T47D (cell line): ENCODE measurements at regions not wholly inside any gene's neighbourhood (a gene's known extent, or its start where the extent isn't known, plus 50 kb on each side); places are given as distances from the start of the nearest gene placed in this dataset.

Experiments
- DNase-seq, 2 experiments: peaks; one replicate each; pipeline versions ENCODE4 v3.0.0 to v3.0.0-alpha.2; 2011 to 2012; ENCODE audit warnings: low read depth in 1 of 2, low spot score in 1 of 2
- JUND ChIP-seq: IDR thresholded peaks from 2 replicates; pipeline ENCODE4 v1.6.1; 2012; ENCODE audit warnings: low read depth
- in situ Hi-C: cut with HindIII; loops from 2 replicates; pipeline ENCODE4 v1.10.0; 2016; ENCODE audit warnings: low sequenced_read_pairs, low pct_unique_long_range_greater_than_20kb

DNA sequence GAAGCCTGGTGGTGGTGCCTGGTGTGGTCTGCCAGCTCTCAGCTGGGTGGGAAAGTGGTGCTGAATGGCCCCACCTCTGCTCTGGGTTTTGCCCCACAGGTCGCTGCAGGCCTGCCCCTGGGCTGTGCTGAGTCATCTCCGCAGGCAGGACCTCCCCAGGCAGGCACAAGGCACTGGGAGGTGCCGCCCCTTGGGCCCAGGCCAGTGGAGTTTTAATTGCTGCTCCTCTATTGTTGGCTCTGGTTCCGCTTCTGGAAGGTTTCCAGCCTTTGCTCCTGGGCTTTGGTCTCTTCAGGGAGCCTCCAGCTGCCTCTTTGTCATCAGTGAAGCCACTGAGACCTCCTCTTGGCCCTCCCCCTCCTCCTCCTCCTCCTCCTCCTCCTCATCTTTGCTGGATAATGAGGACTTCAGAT, 180.3 kb upstream of the GRB10 start:
- in situ Hi-C loops = no loop called here
- DNase-seq = peak; percentile 16 to 56
- no peak for TF ChIP-seq JUND

DNA sequence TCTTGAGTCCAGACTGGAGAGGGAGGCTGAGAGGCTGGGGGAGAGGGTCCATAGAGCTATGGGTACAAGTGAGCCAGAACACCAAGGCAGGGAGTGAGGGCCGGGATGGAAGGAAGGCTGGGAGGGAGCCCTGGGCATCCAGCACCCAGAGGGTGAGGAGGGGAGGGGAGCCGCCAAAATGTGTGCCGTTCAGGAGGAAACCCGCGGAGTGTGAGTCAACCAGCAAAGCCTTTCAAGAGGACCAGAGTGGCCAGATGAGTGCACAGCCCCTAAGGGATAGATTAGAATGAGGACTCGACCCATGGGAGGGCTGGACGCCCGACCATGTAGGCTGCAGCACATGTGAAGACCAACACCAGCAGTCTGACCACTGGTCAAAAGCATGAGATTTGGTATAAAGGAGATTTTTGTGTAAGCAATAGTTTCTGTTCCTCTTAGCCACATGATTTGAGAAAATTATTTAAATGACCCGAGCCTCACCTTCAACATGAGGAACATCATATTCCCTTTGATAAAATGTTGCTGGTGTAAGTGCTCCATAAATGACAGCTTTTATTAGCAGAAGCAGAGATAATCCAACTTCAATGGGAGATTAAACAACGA, 179.7 kb upstream of the GRB10 start:
- no peak for TF ChIP-seq JUND
- in situ Hi-C loops = no loop called here
- DNase-seq = no peak

GRCh38 chr7:50960621-50961310, 178.1 kb upstream of the GRB10 start:
- no peak for TF ChIP-seq JUND
- in situ Hi-C loops = no loop called here
- no peak for DNase-seq

- TF ChIP-seq JUND = no peak
- no peak for DNase-seq
- in situ Hi-C loops = no loop called here
Observed at GRCh38 chr7:50959991-50960390, 177.3 kb upstream of the GRB10 start.

GRCh38 chr7:50959560-50959959, 176.9 kb upstream of the GRB10 start:
- no peak for DNase-seq
- no peak for TF ChIP-seq JUND
- in situ Hi-C loops = no loop called here

DNA sequence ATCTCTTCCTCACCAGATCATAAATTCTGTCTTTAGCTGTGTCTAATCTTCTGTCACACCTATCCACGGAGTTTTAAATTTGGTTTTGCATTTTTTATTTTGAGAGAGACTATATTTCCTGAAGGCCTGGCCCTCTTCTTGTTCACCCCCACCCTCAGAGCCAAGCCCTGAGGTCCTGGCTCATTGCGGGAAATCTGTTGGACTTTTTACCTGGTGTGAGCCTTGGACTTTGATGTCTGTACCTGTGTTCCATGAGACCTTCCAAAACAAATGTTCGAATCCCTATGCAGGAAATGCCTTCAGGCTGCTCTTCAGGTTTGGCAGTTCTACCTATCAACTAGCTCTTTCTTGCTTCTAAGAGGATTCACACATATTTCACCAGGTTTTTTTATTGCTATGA, 175.2 kb upstream of the GRB10 start:
- in situ Hi-C loops = no loop called here
- DNase-seq = no peak
- TF ChIP-seq JUND = no peak

GRCh38 chr7:50957431-50957830, 174.7 kb upstream of the GRB10 start:
- in situ Hi-C loops = no loop called here
- TF ChIP-seq JUND = no peak
- no peak for DNase-seq

DNA sequence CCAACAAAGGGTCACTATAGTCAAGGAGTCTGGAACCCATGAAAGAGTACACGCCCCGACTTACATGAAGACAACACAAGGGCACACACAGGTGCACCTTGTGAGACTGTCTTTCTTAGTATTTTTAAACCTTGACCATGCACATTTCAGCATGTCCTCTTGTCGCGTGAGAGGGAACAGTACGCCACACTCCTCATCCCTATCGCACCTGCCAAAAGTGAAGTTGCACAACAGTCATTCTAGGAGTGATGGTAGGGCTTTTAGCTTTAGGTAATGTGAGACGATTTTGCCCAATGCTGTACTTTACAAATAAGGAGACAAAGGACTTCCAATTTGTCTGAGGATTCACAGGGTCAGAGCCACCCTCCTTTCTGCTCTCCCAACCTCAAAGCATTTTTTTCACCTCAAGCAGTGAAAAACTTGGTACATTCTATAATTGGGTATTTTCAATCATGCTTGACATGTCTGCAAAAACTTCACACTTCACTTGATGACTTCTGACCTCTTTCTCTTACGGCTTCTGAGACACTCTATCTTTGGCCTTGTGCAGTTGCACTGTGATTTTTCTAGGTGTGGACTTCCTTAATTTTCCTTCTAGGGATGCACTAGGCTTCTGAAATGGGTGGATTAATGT, 173.9 kb upstream of the GRB10 start:
- in situ Hi-C loops = no loop called here
- TF ChIP-seq JUND = no peak
- no peak for DNase-seq

- in situ Hi-C loops = no loop called here
- DNase-seq = no peak
- TF ChIP-seq JUND = no peak
Observed at GRCh38 chr7:50954716-50955115, 172.0 kb upstream of the GRB10 start.

DNA sequence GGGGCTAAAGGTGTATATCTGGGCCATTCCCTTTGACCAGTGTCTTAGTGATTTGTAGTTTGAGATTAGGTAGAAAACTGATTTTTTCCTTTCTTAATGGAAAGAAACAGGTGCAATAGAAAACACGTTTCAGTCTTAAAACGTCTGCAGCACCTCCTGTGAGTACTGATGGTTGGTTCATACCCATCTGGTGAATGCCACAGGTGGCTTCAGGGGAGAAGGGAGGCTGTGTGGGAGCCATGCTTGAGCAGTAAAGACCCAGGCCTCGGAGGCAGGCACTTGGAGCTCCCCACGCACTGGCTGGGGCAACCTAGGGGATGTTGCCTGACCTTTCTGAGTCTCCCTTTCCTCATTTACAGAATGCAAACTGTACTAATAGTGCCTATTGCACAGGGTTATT, 171.5 kb upstream of the GRB10 start:
- in situ Hi-C loops = no loop called here
- TF ChIP-seq JUND = no peak
- DNase-seq = no peak

- TF ChIP-seq JUND = no peak
- in situ Hi-C loops = no loop called here
- no peak for DNase-seq
Observed at GRCh38 chr7:50953820-50954219, 171.1 kb upstream of the GRB10 start.

DNA sequence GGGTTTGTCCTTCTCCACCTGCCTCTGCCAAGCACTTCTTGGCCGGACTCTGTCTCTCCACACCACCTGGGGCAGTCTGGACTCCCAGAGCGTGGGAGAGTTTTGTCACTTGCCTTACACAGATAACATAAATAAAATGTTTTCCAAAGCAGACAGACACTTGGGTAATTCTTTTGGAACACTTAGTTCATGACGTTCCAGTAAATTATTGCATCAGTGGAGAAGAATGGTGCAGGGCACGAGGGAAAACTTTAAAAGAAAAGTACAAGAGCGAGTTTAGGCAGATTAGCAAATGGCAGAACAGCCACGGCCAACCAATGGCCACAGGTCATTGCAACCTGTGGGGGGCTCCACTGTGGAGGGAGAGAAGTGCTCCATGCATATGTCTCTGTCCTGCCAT, 170.6 kb upstream of the GRB10 start:
- in situ Hi-C loops = no loop called here
- no peak for DNase-seq
- no peak for TF ChIP-seq JUND

DNA sequence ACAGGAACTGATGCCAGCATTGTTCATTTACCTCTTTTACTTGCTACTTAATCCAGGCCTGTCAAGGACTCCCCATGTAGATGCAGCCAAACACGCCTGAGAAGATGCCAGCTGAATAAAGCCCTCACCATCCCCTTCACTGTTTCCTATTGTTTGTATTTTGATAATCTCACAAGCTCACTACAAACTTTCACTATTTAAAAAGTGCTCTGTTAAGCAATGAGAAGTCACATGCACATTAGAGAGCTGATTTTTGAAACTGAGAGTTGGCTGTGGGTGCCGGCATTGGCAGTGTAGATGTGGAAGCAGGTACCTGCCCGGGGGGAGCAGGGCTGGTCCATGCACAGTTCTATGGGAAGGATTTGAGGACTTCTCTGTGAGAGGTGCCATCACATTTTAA, 169.8 kb upstream of the GRB10 start:
- TF ChIP-seq JUND = no peak
- no peak for DNase-seq
- in situ Hi-C loops = no loop called here
